ENCODE measurements at regions not wholly inside any gene's neighbourhood (a gene's known extent, or its start where the extent isn't known, plus 50 kb on each side); places are given as distances from the start of the nearest gene placed in this dataset.

DNA sequence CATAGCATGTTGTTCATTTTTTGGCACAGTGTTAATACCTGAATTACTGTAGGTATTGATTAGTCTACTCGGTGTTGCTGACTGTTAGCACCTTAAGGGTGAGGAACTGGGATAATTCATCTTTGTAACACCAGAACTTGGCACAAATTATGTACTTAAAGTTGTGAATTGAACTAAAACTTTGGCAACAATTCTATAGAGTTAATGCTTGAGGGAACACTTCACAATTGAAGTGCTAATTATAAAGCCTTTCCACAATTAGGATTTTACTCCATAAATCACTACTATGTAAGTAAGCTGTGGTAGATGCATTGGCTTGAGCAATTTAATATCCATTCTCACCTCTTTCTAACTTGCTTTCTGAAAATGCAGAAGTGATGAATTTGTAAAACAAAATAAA is 686.7 kb downstream of the PDHA2 start:
- H4K20me1 ChIP-seq (ENCODE audit: insufficient read depth) = no peaks in the 10 kb centered on the region
- ChIA-PET POLR2A (no interaction called here), CTCF (no interaction called here), RAD21 (ENCODE audit: low non-redundant PET in 1 of 2, low total read pairs in 2 of 2, uncharacterized antibody in 2 of 2, unreplicated experiment in 2 of 2) (no interaction called here)
- TF ChIP-seq EZH2 (IDR thresholded peaks at IDR 0.05) = no peak
- no peak for TF ChIP-seq ZNF274 (IDR thresholded peaks at IDR 0.05; ENCODE audit: low read depth, low read length)
- TF ChIP-seq, protein P1, sequence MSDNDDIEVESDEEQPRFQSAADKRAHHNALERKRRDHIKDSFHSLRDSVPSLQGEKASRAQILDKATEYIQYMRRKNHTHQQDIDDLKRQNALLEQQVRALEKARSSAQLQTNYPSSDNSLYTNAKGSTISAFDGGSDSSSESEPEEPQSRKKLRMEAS (IDR thresholded peaks at IDR 0.05) = no peak
- TF ChIP-seq EZH2phosphoT487 (IDR thresholded peaks at IDR 0.05; ENCODE audit: borderline replicate concordance) = no peak
- no peak overlapping the region for H3K4me3 ChIP-seq (replicated peaks in 1 of 2; ENCODE audit: low read depth in 1 of 2, low read length in 2 of 2)
- no peaks in the 10 kb centered on the region for H3K36me3 ChIP-seq (ENCODE audit: control insufficient read depth in 1 of 2, insufficient read depth in 2 of 2, low read length in 2 of 2)
- no peaks in the 10 kb centered on the region for H3K9me3 ChIP-seq (ENCODE audit: control insufficient read depth in 1 of 2, insufficient read depth in 1 of 2, low read depth in 1 of 2, low read length in 2 of 2)
- H3K9ac ChIP-seq (ENCODE audit: low read length) = no peak overlapping the region
- DNase-seq (ENCODE audit: low read depth, low spot score) = no peak
- no peaks in the 10 kb centered on the region for H3K27me3 ChIP-seq (ENCODE audit: insufficient read depth, low read length)
- no peaks in the 10 kb centered on the region for H3K4me1 ChIP-seq (ENCODE audit: control insufficient read depth in 1 of 2, insufficient read depth in 2 of 2, low read length in 2 of 2)
- no TSS peak for BruUV-seq (replicated peaks)
- no peaks in the 10 kb centered on the region for H3K79me2 ChIP-seq (ENCODE audit: insufficient read depth, low read length)
- no peak for ATAC-seq
- intact Hi-C loops (cut with micrococcal nuclease) = no loop called here
- no peak overlapping the region for H3K27ac ChIP-seq (ENCODE audit: low read depth, low read length)
- H2AFZ ChIP-seq (ENCODE audit: low read depth, low read length, poor library complexity, severe bottlenecking) = no peak overlapping the region
- H3K4me2 ChIP-seq (ENCODE audit: low read length) = no peak overlapping the region
- no peaks in the 10 kb centered on the region; the same call in 1 of the 2 replicates for H3K9me2 ChIP-seq (ENCODE audit: insufficient read depth)

DNA sequence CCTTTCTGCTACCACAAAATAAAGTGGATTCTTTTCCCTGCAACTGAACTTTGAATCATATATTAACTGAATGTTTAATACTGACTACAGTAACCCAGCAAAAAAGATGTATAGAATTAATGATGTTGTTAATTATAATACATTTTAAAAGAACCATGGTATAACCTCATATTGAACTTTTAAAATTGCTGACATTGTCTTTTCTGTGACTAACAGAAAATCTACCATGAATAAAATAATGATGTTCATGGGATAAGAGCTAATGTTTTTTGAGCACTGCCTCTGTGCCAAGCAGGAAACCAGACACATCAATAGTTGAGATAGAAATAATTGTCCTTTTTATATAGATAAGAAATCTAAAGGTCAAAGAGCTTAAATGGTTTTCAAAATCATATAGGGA is 691.9 kb downstream of the PDHA2 start:
- H2AFZ ChIP-seq (ENCODE audit: low read depth, low read length, poor library complexity, severe bottlenecking) = no peak overlapping the region
- DNase-seq (ENCODE audit: low read depth, low spot score) (no peak), ATAC-seq (no peak)
- H3K27me3 ChIP-seq (ENCODE audit: insufficient read depth, low read length) = no peaks in the 10 kb centered on the region
- H3K9me2 ChIP-seq (ENCODE audit: insufficient read depth) = no peaks in the 10 kb centered on the region; the same call in 1 of the 2 replicates
- no peaks in the 10 kb centered on the region for H3K79me2 ChIP-seq (ENCODE audit: insufficient read depth, low read length)
- no peak overlapping the region for H3K4me2 ChIP-seq (ENCODE audit: low read length)
- CTCF ChIA-PET = no interaction called here
- H3K4me1 ChIP-seq (ENCODE audit: control insufficient read depth in 1 of 2, insufficient read depth in 2 of 2, low read length in 2 of 2) = no peaks in the 10 kb centered on the region
- no peak for TF ChIP-seq EZH2phosphoT487 (IDR thresholded peaks at IDR 0.05; ENCODE audit: borderline replicate concordance)
- TF ChIP-seq SP1 (IDR thresholded peaks at IDR 0.05; ENCODE audit: low read depth) = no peak
- no peak for TF ChIP-seq RAD21 (IDR thresholded peaks at IDR 0.05; ENCODE audit: low read depth)
- no peak for TF ChIP-seq TCF7L2 (IDR thresholded peaks at IDR 0.05; ENCODE audit: borderline replicate concordance, extremely low read depth, insufficient read depth, insufficient read length)
- TF ChIP-seq EZH2 (IDR thresholded peaks at IDR 0.05) = no peak
- no peak for TF ChIP-seq POLR2A (IDR thresholded peaks at IDR 0.05; ENCODE audit: borderline replicate concordance, extremely low read depth, insufficient read depth, insufficient read length)
- no peak for TF ChIP-seq ZFX (IDR thresholded peaks at IDR 0.05)
- TF ChIP-seq, protein P2, sequence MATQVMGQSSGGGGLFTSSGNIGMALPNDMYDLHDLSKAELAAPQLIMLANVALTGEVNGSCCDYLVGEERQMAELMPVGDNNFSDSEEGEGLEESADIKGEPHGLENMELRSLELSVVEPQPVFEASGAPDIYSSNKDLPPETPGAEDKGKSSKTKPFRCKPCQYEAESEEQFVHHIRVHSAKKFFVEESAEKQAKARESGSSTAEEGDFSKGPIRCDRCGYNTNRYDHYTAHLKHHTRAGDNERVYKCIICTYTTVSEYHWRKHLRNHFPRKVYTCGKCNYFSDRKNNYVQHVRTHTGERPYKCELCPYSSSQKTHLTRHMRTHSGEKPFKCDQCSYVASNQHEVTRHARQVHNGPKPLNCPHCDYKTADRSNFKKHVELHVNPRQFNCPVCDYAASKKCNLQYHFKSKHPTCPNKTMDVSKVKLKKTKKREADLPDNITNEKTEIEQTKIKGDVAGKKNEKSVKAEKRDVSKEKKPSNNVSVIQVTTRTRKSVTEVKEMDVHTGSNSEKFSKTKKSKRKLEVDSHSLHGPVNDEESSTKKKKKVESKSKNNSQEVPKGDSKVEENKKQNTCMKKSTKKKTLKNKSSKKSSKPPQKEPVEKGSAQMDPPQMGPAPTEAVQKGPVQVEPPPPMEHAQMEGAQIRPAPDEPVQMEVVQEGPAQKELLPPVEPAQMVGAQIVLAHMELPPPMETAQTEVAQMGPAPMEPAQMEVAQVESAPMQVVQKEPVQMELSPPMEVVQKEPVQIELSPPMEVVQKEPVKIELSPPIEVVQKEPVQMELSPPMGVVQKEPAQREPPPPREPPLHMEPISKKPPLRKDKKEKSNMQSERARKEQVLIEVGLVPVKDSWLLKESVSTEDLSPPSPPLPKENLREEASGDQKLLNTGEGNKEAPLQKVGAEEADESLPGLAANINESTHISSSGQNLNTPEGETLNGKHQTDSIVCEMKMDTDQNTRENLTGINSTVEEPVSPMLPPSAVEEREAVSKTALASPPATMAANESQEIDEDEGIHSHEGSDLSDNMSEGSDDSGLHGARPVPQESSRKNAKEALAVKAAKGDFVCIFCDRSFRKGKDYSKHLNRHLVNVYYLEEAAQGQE (IDR thresholded peaks at IDR 0.05; ENCODE audit: low read depth) = no peak
- no peak for TF ChIP-seq EGR1 (IDR thresholded peaks at IDR 0.05; ENCODE audit: low read depth)
- TF ChIP-seq CBX3 (IDR thresholded peaks at IDR 0.05; ENCODE audit: low read depth) = no peak
- no peak for TF ChIP-seq YY1 (IDR thresholded peaks at IDR 0.05; ENCODE audit: extremely low read depth, insufficient replicate concordance, low read depth, low read length)
- no peak for TF ChIP-seq ELF1 (IDR thresholded peaks at IDR 0.05; ENCODE audit: borderline replicate concordance, low read depth)
- TF ChIP-seq SRF (IDR thresholded peaks at IDR 0.05; ENCODE audit: low read depth) = no peak
- TF ChIP-seq SIN3A (IDR thresholded peaks at IDR 0.05; ENCODE audit: low read depth) = no peak
- TF ChIP-seq ZNF274 (IDR thresholded peaks at IDR 0.05; ENCODE audit: low read depth, low read length) = no peak
- no peak overlapping the region for H3K9ac ChIP-seq (ENCODE audit: low read length)
- POLR2A ChIA-PET = no interaction called here
- H4K20me1 ChIP-seq (ENCODE audit: insufficient read depth) = no peaks in the 10 kb centered on the region
- H3K36me3 ChIP-seq (ENCODE audit: control insufficient read depth in 1 of 2, insufficient read depth in 2 of 2, low read length in 2 of 2) = no peaks in the 10 kb centered on the region
- H3K4me3 ChIP-seq (replicated peaks in 1 of 2; ENCODE audit: low read depth in 1 of 2, low read length in 2 of 2) = no peak overlapping the region
- no TSS peak for BruUV-seq (replicated peaks)
- no peaks in the 10 kb centered on the region for H3K9me3 ChIP-seq (ENCODE audit: control insufficient read depth in 1 of 2, insufficient read depth in 1 of 2, low read depth in 1 of 2, low read length in 2 of 2)
- intact Hi-C loops (cut with micrococcal nuclease) = no loop called here
- RAD21 ChIA-PET (ENCODE audit: low non-redundant PET in 1 of 2, low total read pairs in 2 of 2, uncharacterized antibody in 2 of 2, unreplicated experiment in 2 of 2) = no interaction called here
- H3K27ac ChIP-seq (ENCODE audit: low read depth, low read length) = no peak overlapping the region
